HepG2 (cell line): ENCODE measurements at regions not wholly inside any gene's neighbourhood (a gene's known extent, or its start where the extent isn't known, plus 50 kb on each side); places are given as distances from the start of the nearest gene placed in this dataset.

ENCODE experiments used
- small RNA-seq, 3 experiments: library from RNA; depleted of rRNA; stranded (forward); fragments of <200 nt; gene quantifications; one replicate each; pipeline ENCODE3, GENCODE V24; 2012; ENCODE audit warnings: low read depth in 2 of 3, low replicate concordance in 1 of 3; ENCODE audit not compliant: insufficient read length in 3 of 3, insufficient read depth in 2 of 3

Small RNA genes lying in the stretch of these regions (small RNA-seq; reads per million reads assigned to genes)
- gene RNA5SP286 = 0 reads per million in 3 experiments
